OCI-LY1 (cell line): ENCODE measurements at regions not wholly inside any gene's neighbourhood (a gene's known extent, or its start where the extent isn't known, plus 50 kb on each side); places are given as distances from the start of the nearest gene placed in this dataset.

Experiments used
- H2AFZ ChIP-seq: fragments of 200-600 bp; sonication (generic), shearing (Covaris generic); 2 replicates; pipeline ENCODE4 v1.6.0; 2014; ENCODE audit warnings: antibody characterized with exemption, mild to moderate bottlenecking, low read length
- H3F3A ChIP-seq: fragments of 200-600 bp; sonication (generic), shearing (Covaris generic); 2 replicates; pipeline ENCODE4 v1.6.0; 2014; ENCODE audit warnings: mild to moderate bottlenecking, antibody characterized with exemption, low read length, moderate library complexity; ENCODE audit not compliant: insufficient read depth
- H3K27ac ChIP-seq: fragments of 200-600 bp; sonication (generic); 2 replicates; pipeline ENCODE4 v1.5.1; 2014; ENCODE audit warnings: low read length, mixed run types, mild to moderate bottlenecking, low read depth; ENCODE audit not compliant: poor library complexity, severe bottlenecking
- H3K27me3 ChIP-seq: fragments of 200-600 bp; sonication (generic); 2 replicates; pipeline ENCODE4 v1.6.0; 2014; ENCODE audit warnings: antibody characterized with exemption, mild to moderate bottlenecking, low read length, moderate library complexity; ENCODE audit not compliant: insufficient read depth
- H3K36me3 ChIP-seq: fragments of 200-600 bp; sonication (generic); 2 replicates; pipeline ENCODE4 v1.6.1; 2014; ENCODE audit warnings: mild to moderate bottlenecking, antibody characterized with exemption, low read length, moderate library complexity, mixed read lengths; ENCODE audit not compliant: insufficient read depth
- H3K4me1 ChIP-seq: fragments of 200-600 bp; sonication (generic); 2 replicates; pipeline ENCODE4 v1.5.1; 2014; ENCODE audit warnings: mild to moderate bottlenecking, low read length, moderate library complexity; ENCODE audit not compliant: insufficient read depth, severe bottlenecking
- H3K4me2 ChIP-seq: fragments of 200-600 bp; sonication (generic), shearing (Covaris generic); 2 replicates; pipeline ENCODE4 v1.6.1; 2014; ENCODE audit warnings: low read length
- H3K4me3 ChIP-seq: fragments of 200-600 bp; sonication (generic); 2 replicates; pipeline ENCODE4 v1.5.1; 2014; ENCODE audit warnings: low read length, low read depth, mild to moderate bottlenecking, mixed read lengths; ENCODE audit not compliant: poor library complexity, severe bottlenecking
- H3K79me2 ChIP-seq: fragments of 200-600 bp; shearing (Covaris generic); 2 replicates; pipeline ENCODE4 v1.6.1; 2016; ENCODE audit warnings: mixed run types, low read length, mixed read lengths; ENCODE audit not compliant: insufficient read depth
- H3K9ac ChIP-seq: fragments of 200-600 bp; sonication (generic), shearing (Covaris generic); 2 replicates; pipeline ENCODE4 v1.6.1; 2014; ENCODE audit warnings: mild to moderate bottlenecking, low read length, mixed read lengths
- H3K9me2 ChIP-seq: fragments of 200-600 bp; sonication (generic), shearing (Covaris generic); 2 replicates; pipeline ENCODE4 v1.6.1; 2014; ENCODE audit warnings: low read depth, mild to moderate bottlenecking, low read length, mixed read lengths
- H3K9me3 ChIP-seq: fragments of 200-600 bp; shearing (Covaris generic); 2 replicates; pipeline ENCODE4 v1.6.1; 2014; ENCODE audit warnings: low read length, mixed read lengths
- H4K20me1 ChIP-seq: fragments of 200-600 bp; sonication (generic), shearing (Covaris generic); 2 replicates; pipeline ENCODE4 v1.6.0; 2016; ENCODE audit warnings: mild to moderate bottlenecking, low read length; ENCODE audit not compliant: insufficient read depth
- EZH2 ChIP-seq: fragments of 200-600 bp; sonication (generic), shearing (Covaris generic); IDR thresholded peaks from 2 replicates; pipeline ENCODE4 v1.8.0; 2017; ENCODE audit warnings: borderline replicate concordance, mixed run types, mild to moderate bottlenecking, antibody characterized with exemption, low read length, moderate library complexity, mixed read lengths
- TF ChIP-seq, protein P1 (sequence below): fragments of 200-600 bp; sonication (generic), shearing (Covaris generic); IDR thresholded peaks from 2 replicates; pipeline ENCODE4 v1.5.1; 2017; ENCODE audit warnings: mild to moderate bottlenecking, antibody characterized with exemption, low read length, moderate library complexity, mixed read lengths

DNA sequence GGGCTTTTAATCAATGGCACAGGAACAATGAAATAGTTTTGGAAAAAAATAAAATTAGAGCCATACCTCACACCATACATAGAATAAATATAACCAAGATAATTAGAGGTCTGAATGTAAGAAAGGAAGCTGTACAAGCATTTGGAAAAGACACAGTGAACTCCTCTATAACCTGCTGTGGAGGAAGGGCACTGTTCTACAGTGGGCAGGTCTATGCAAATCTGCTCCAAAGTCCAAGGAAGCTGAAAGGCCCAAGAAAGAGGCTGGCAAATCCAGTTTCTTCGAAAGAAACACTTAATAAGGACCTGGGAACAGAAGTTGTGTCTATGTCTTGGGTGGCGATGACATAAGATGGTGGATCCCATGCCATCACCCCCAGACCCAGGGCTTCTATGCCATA is 169.4 kb upstream of the RALGAPA2 start:
- Histone ChIP-seq H3F3A (no peaks in the 10 kb centered on the region), H3K79me2 (no peaks in the 10 kb centered on the region), H3K36me3 (no peaks in the 10 kb centered on the region), H3K9ac (no peak overlapping the region), H3K9me2 (no peaks in the 10 kb centered on the region), H3K9me3 (no peaks in the 10 kb centered on the region), H3K27ac (no peak overlapping the region), H3K4me2 (no peak overlapping the region), H3K4me3 (no peak overlapping the region), H2AFZ (no peak overlapping the region), H3K27me3 (no peaks in the 10 kb centered on the region), H3K4me1 (no peaks in the 10 kb centered on the region), H4K20me1 (no peaks in the 10 kb centered on the region)
- no peak for TF ChIP-seq EZH2
- TF ChIP-seq, protein P1, sequence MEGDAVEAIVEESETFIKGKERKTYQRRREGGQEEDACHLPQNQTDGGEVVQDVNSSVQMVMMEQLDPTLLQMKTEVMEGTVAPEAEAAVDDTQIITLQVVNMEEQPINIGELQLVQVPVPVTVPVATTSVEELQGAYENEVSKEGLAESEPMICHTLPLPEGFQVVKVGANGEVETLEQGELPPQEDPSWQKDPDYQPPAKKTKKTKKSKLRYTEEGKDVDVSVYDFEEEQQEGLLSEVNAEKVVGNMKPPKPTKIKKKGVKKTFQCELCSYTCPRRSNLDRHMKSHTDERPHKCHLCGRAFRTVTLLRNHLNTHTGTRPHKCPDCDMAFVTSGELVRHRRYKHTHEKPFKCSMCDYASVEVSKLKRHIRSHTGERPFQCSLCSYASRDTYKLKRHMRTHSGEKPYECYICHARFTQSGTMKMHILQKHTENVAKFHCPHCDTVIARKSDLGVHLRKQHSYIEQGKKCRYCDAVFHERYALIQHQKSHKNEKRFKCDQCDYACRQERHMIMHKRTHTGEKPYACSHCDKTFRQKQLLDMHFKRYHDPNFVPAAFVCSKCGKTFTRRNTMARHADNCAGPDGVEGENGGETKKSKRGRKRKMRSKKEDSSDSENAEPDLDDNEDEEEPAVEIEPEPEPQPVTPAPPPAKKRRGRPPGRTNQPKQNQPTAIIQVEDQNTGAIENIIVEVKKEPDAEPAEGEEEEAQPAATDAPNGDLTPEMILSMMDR: no peak

DNA sequence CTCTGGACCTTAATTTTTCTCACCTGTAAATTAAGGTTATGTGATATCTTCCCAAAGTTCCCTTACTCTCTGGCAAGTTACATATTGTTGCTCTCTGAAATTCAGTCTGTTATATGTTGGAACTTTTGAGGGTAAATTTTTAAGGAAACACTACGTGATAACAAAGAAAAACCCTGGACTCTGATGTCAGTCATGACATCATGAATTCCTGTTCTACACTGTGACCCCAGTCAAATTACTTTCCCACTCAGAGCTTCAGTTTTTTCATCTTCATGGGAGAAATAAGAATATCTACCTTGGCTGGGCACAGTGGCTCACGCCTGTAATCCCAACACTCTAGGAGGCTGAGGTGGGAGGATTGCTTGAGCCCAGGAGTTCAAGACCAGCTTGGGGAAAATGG is 164.6 kb upstream of the RALGAPA2 start:
- TF ChIP-seq EZH2: no peak
- TF ChIP-seq, protein P1: no peak
- H3K4me2 ChIP-seq: no peak overlapping the region

DNA sequence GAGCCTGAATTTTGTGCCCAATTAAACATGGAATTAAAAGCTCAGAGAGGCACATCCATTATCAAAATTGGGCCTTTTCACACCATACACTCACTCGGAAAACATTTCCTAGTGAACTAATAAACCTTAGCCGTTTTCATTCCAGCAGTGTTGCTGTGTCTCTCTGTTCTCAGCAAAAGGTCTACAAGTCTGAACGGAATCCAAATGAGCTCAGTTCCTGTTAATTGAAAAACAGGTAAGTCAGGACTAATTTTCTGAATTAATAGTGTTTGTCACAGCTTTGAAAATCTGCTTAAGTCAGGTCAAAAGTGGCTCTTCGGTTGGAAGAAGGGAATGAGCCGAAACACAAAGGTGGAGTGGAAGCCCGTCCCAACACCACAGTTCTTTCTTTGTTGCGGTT is 163.3 kb upstream of the RALGAPA2 start:
- Histone ChIP-seq H3K27ac (no peak overlapping the region), H3K4me1 (no peaks in the 10 kb centered on the region), H2AFZ (no peak overlapping the region), H3F3A (no peaks in the 10 kb centered on the region), H3K9me2 (no peaks in the 10 kb centered on the region), H3K4me3 (no peak overlapping the region), H3K27me3 (no peaks in the 10 kb centered on the region), H3K36me3 (no peaks in the 10 kb centered on the region), H3K9ac (no peak overlapping the region), H4K20me1 (no peaks in the 10 kb centered on the region), H3K9me3 (no peaks in the 10 kb centered on the region), H3K79me2 (no peaks in the 10 kb centered on the region), H3K4me2 (no peak overlapping the region)
- no peak for TF ChIP-seq EZH2
- TF ChIP-seq, protein P1: no peak

More for the DNA sequence above, 164.6 kb upstream of the RALGAPA2 start:
- no peak overlapping the region for H3K9ac ChIP-seq
- no peak overlapping the region for H2AFZ ChIP-seq
- H3K27me3 ChIP-seq: no peaks in the 10 kb centered on the region
- no peaks in the 10 kb centered on the region for H3K9me3 ChIP-seq
- no peaks in the 10 kb centered on the region for H3K79me2 ChIP-seq
- H3K4me1 ChIP-seq: no peaks in the 10 kb centered on the region
- no peak overlapping the region for H3K27ac ChIP-seq
- H4K20me1 ChIP-seq: no peaks in the 10 kb centered on the region
- no peaks in the 10 kb centered on the region for H3K9me2 ChIP-seq
- H3K36me3 ChIP-seq: no peaks in the 10 kb centered on the region
- H3F3A ChIP-seq: no peaks in the 10 kb centered on the region
- H3K4me3 ChIP-seq: no peak overlapping the region
